GM18907 (cell line): ENCODE measurements at regions not wholly inside any gene's neighbourhood (a gene's known extent, or its start where the extent isn't known, plus 50 kb on each side); places are given as distances from the start of the nearest gene placed in this dataset.

ENCODE experiments used
- ATAC-seq: cut with Tn5 transposase; IDR thresholded peaks from one replicate; pipeline ENCODE4 v1.9.1; 2021; ENCODE audit warnings: mild to moderate bottlenecking, moderate library complexity; ENCODE audit not compliant: unreplicated experiment

DNA sequence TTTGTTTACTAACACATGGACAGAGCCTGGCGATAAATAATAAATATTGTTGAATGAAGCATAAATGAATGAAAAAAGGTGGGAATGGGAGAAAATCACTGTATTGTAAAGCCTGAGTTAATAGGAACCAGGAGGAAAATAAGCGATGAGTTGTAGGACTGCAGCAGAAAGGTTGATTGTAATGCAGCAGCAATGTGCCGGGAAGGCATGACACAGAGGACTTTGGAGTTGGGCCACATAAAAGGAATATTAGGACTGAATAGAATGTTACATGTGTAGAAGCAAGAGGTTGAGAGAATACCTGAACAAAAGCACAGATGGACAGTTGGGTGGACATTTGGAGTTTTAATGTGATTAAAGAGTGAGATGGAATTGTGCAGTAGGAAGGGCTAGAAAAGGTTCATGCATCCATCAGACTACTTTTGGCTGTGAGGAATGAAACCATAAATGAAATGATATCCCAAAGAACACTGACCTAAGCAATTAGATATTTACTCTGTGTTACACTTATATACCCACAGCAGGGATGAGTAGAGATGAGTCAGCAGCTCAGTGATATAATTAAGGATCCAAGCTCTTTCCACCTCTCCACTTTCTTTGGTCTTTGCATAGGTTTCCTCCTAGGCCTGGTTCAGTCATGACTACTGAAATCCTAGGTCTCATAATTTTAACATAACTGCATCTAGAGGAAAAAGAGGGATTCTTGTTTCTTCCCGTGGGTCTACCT lies 55.4 kb downstream of the CCER1 start:
- ATAC-seq: no peak

DNA sequence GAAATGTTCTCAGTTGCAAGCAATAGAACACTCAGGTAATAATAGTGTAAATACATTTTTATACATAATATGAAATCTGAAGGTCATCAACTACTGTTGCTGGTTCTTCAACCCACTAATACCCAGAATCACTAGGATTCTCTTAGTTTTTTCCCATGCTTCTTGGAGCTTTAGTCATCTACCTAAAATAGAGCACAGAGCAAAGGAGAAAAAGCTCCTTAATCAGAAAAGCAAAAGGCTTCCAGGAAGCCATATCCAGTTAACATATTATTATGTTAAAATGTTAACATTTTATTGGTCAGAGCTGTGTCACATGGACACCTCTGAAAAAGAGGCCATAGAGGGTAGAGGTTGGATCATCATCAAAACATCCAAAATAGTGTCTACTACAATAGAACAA lies 57.0 kb downstream of the CCER1 start:
- ATAC-seq: no peak

DNA sequence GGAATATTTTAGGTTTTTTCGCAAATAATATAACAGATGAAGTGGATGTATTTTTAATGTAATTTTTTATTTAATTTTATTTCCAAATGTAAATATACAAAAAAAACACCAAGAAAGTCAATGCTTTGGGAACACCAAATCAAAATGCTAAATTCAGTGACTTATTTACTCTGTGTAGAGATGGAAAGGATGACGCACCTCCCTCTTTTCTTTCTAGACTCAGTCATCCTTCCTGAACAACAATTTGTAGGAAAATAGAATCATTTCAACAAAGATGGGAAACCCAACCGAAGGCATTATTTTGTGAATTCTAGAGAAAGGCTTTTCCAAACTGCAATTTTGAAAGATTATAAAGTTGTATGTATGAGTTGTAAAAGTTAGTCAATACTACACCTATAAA lies 57.7 kb downstream of the CCER1 start:
- ATAC-seq: no peak

DNA sequence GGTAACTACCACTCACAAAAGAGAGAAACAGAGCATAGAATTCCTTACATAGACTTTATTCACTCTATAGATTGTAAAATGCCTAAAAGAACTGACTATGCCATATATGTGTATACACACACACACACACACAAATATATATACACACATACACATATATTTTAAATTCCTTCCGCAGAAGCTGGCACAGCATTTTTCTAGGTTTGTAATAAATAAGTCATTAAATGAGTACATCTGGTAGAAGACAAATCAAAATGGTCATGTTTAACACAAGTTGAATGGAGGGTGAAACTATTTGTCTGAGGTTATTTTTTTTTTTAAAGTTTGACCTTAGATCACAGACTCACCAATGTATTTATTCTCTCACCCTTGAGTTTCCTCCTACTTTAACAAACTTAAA lies 58.2 kb downstream of the CCER1 start:
- ATAC-seq: no peak

DNA sequence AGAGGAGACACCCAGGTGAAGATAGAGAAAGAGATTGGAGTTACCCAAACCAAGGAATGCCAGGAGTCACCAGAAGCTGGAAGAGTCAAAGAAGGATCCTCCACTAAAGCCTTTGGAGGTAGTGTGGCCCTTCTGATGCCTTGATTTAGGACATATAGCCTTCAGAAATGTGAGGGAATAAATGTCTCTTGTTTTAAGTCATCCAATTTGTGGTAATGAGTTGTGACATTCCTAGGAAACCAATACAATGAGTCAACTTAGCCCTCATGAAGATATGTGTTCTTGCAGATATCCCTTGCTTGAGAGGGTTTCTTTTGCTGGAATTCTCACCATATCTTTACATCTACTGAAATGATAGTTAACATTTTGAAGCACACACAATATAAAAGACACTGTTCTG lies 58.8 kb downstream of the CCER1 start:
- ATAC-seq: no peak

DNA sequence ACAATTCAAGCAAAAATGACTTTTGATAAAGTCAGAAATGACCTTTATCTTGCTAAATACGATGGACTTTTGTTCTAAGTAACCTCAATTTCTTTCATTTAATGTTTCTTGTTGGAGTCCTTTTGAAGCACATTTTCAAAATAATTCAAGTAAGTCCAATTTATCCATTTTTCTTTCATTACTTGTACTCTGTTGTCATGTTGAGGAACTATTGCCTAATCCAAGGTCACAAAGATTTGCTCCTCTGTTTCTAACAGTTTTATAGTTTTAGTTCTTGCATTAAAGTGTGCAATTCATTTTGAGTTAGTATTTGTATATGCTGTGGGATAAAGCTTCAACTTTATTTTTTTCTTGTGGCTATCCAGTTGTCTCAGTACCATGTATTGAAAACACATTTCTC lies 66.7 kb downstream of the CCER1 start:
- ATAC-seq: no peak

DNA sequence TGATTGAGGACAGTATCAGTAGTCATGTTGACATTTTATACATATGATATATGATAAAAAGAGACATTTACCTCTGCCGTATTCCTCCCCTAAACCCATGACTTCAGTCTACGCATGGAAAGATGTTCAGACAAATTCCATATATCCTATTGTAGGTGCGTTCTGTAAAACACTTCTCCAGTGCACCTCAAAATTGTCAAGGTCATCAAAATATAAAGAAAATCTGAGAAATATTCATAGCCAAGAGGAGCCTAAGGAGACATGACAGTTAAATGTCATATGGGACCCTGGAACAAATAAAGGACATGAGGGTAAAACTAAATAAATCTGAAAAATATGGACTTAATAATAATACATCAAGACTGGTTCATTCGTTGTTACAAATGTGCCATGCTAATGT lies 71.5 kb downstream of the CCER1 start:
- no peak for ATAC-seq

DNA sequence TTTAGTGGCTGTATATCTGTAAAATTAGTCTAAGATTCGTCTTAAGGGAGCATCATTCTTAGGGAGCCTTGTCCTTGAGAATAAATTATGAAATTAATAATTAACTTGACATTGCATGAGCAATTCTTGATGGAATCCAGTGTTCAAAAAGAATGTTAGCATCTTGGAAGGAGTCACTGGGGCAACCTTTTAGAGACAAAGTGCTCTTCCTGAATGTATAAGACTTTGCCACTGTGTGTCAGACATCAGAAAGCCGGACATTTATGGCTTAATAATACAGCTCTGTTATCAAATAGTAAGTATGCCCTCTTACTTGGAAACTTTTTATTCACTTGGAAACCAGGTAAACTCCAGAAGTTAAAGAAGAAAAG lies 83.3 kb downstream of the CCER1 start:
- ATAC-seq: no peak

DNA sequence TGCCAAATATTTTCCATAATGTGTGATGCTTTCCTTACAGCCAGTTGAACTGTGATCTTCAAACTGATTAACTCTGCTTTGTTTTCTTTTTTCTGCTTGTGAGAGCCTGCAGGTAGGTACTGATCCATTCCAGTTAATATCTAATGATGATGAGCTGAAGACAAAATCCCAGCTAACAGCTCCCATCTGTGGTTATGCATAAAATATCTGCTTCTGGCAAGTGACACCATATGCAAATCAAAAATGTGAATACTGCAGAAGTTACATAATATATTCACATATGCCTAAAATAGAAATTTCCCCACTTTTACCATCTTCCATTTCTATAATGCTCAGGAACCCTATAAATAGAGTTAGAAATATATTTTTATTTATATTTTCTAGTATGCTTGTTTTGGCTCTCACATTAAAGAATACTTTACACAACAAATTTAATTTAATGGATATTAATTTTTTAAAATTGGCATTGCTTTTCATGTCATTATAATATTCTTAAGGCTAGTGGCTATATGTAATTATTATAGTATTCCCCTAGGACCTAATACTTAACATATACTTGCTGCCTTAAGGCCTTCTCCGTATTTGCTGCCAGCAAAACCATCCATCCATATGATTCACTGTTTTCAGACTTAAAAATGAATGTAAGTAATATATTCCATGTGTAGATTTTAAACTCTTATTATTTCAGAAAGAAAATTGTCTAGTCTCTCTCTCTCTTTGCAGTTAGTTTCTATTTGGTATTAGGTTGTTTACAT lies 83.8 kb downstream of the CCER1 start:
- ATAC-seq: no peak

DNA sequence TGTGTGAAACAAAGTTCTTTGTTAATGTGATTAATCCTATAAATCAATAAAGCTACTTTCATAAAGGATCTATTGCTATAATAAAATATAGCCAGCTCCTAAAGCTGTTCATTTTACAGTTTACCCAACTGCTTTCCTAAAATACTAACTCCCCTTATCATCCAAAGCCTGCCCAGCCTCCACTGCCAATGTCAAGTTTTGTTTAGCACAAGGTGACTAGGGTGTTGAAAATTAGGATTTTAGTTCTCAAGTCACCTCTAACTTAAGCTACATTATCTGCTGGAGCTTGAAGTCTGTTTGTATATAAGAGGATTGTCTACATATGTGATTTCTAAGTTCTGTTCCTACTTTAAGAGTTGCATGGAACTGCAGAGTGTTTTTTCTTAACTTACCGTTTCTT lies 86.3 kb downstream of the CCER1 start:
- no peak for ATAC-seq

DNA sequence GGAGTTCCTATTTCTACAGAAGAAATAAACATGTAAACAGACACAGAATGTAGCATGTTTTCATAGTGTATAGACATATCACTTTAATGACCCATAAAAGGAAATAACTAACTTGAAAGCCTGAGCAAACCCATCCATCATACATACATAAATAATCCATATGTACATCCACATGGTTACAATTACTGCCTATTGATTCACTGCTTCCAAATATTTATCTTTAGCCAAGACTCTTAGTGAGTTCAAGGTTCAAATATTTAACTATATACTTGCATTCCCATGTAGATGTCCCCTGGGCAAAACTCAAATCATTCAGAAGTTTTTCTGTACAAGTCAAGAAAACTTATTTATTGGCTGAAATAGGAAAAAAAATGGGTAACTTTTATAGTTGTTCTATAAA lies 95.4 kb downstream of the CCER1 start:
- ATAC-seq: no peak

DNA sequence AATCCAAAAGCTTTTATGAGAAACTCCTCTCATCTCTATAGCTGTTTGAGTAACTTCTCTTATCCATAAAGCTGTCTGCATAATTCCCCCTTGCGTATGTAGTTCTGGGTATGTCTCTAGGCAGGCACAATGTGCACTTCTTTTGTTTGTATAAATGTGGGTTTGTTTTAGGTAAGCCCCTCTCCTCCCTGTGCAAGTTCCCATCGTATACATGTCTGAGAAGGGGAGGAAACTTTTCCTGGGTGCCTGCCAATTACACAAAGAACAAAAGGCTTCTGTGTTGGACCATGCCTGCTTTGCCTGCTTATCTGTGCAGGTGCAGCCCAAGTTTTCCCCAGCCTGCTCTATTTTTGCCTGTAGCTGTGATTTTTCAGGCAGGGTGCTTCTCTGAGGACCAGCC lies 96.7 kb downstream of the CCER1 start:
- ATAC-seq: no peak

DNA sequence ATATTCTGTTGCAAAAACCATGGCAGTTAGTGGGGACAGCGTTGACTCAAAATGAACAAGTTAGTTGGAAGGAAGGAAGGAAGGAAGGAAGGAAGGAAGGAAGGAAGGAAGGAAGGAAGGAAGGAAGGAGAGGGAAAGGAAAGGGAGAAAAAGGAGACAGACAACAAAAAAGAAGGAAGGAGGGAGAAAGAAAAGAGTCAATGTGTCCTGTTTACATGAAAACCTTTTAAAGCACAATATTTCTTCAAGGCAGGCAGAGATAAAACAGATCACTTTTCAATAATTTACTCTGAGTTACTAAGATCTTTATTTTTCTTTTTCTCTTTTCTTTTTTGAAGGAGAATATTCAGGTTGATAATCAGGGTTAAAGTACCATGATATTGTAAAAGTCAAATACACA lies 99.4 kb downstream of the CCER1 start:
- ATAC-seq: no peak

DNA sequence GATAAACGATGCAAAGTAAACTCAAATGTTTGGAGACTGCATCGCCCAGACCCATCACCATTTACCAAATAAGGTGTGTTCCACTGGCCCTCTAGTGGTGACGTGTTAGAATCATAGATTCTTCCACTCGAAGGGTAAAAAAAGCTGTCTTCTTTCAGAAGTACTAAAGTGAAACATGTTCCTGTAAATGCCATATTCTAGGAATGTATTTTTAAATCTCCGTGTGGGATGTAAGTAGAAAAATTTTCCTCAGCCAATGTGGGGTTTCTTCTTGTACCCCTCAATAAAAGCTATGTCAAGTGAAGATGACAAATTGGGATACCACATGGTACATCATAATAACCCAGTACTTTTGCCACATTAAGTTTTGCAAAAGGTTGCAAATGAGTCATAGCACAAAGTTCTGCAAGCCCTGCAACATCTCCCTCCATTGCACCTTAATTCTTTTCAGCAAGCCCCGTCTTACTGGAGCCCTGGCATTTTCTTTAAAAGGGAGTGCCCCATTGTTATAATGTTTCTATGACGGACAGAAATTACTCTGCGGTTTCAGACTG lies 100.8 kb downstream of the CCER1 start:
- peak; percentile 83 for ATAC-seq

DNA sequence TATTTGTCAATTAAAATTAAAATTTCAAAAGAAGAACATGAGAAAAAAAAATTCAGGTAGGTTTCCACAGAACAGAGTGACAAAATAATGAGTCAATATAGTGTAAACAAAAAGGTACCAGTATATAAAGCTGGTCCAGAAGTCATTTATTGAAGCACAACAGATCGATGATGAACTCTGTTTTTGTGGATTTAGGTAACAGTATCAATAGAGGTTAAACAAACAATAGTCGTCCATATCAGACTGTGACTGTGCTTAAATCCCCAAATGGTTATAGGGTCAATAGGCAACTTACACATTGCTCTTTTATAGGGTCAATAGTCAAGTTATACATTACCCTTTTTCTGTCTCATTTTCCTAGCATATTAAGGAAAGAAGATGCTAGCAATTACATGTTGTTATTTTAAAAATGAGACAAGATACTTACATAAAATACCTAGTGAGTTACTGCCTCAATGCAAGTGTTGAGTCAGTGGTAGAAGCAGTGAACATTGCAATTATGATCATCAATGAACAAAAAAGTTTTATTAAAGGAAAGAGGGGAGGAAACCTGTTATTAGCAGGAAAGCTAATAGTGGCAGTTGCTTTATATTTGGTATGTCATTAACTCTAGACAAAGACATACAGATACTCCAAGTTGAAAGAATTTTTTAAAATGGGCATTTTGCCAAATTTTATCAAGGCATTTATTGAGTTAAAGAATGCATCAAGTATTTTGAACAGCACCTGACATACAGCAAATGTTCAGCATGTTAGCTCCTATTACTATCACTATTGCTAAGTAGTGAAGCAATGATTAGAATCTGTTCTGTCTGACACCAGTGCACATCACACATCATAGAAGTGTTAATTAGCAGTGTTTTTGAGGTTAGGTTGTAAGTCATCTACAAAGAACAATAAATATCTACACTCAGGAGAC lies 102.9 kb downstream of the CCER1 start:
- no peak for ATAC-seq

DNA sequence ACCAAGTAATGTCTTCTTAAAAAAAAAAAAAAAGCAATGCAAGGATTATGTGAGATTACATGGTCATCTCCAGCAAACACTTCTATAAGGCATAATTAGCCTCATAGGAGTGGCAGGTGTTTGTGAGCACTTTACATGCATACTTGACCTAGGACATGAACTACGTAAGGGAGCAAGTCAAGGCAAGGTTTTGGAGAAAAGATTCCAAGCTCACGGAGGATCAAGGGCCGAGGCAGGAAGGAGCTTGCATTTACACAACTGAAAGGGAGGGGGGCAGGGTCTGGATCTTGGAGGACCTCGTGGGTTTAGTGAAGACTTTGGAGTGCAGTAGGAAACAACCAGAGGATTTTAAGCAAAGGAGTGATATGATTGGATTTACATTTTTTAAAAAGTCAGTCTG lies 112.5 kb downstream of the CCER1 start:
- ATAC-seq: no peak

DNA sequence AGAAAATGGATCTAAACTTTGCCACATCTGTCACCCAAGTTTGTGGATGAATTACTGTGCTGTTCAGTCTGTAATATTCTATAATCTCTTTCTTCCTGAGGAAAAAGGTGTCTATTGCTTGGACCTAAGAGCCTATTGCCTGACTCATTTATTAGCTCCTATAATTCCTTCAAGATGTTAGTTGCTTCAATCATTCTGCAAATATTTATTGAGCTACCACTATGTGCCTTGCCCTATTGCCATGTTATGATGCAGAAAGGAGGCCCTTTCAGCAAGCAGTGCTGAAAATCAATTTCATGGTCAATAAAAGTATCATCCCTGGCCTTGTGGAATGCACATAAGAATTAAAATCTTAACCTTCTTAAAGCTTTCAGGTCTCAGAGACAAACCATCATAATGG lies 113.6 kb downstream of the CCER1 start:
- ATAC-seq: no peak

DNA sequence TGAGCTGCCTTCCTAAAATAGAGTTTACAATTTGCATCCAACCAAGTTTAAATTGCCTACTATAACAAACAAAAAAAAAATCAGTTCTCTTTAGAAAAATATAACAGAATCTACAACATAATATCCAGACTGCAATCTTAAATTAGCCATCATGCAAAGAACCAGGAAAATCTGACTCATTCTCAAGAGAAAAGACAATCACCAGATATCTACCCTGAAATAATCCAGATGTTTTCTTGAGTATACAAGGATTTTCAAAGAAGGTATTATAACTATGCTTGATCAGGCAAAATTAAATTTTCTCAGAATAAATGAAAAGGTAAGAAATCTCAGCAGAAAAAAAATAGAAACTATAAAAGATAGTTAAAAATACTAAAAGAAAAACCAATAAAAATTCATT lies 115.6 kb downstream of the CCER1 start:
- ATAC-seq: no peak

DNA sequence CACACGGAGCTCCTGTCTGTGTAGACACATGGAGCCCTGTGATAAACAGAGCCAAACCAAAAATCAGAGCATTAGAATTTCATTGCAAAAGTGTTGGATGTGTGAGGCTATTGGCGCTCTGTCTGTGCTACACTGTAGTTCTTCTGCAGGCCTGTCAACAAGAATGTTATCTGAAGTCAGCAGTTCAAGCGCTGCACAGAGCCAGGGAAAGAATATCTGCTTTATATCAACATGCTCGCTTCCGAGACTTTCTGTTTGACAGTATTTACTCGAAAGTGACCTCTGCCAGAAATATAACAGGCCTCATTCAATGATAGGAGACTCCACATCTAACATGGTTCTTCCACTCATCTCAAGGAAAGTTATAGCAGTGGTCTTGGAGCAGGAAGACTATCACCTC lies 118.3 kb downstream of the CCER1 start:
- no peak for ATAC-seq

DNA sequence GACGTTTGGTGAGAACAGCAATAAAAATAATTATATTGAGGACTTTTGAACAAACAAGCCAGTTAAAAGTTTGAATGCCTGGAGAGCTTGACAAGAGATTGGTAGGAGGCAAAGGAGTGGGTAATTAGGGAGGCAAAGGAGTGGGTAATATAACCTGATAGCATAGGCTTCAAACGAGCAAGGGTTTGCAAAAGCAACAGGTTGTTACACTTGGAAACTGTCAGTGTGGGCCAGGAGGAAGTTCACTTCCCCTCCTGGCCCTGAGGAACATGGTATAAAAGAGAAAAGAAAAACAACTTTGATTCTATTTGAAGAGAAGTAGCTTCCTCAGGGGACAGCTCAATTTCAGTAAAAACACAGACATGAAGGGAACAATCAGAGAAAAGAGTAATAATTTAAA lies 121.7 kb downstream of the CCER1 start:
- no peak for ATAC-seq

DNA sequence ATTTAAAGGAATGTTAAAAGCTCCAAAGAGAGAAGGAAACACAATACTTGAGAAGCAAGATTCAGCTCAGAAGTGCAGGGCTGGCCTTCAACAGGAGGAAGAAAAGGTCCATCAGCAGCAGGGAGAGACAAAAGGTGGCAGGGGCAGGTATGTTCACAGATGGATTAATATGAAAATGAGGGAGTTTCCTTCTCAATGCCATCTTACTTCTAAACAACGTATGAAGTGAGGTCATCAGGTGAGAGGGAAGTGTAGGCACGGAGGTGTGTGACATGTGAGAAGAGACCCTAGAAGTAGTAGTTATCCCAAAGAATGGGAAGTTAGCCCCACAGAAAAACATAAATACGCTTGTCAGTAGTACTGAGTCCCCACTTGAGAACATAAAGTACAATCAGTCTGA lies 122.5 kb downstream of the CCER1 start:
- ATAC-seq: no peak
